ENCODE measurements at regions not wholly inside any gene's neighbourhood (a gene's known extent, or its start where the extent isn't known, plus 50 kb on each side); places are given as distances from the start of the nearest gene placed in this dataset.

- no TSS peak for BruUV-seq (replicated peaks)
- Histone ChIP-seq H3K4me2 (ENCODE audit: insufficient read depth, low read length) (no peak overlapping the region), H3K4me1 (ENCODE audit: control insufficient read depth, extremely low read depth, insufficient read depth, low read length) (peaks cover 8% of the 10 kb centered on the region), H3K36me3 (ENCODE audit: control insufficient read depth in 2 of 2, extremely low read depth in 1 of 2, insufficient read depth in 2 of 2, low read length in 2 of 2) (no peaks in the 10 kb centered on the region), H4K20me1 (replicated peaks; ENCODE audit: control insufficient read depth, extremely low read depth, insufficient read depth, low read length) (no peaks in the 10 kb centered on the region), H3K9me3 (replicated peaks; ENCODE audit: control insufficient read depth, insufficient read depth, low read length) (no peaks in the 10 kb centered on the region), H3K9ac (replicated peaks; ENCODE audit: extremely low read depth, insufficient read depth, low read length) (no peak overlapping the region), H3K79me2 (ENCODE audit: control insufficient read depth, insufficient read depth, low read length) (no peaks in the 10 kb centered on the region), H2AFZ (ENCODE audit: low read depth, low read length) (no peak overlapping the region), H3K4me3 (replicated peaks in 1 of 3; ENCODE audit: insufficient read depth in 1 of 3, low read depth in 1 of 3, low read length in 3 of 3) (no peak overlapping the region), H3K9me1 (replicated peaks; ENCODE audit: control insufficient read depth, extremely low read depth, insufficient read depth, low read length) (no peaks in the 10 kb centered on the region), H3K27me3 (ENCODE audit: control insufficient read depth in 2 of 2, insufficient read depth in 2 of 2, low read length in 2 of 2) (no peaks in the 10 kb centered on the region), H3K27ac (ENCODE audit: insufficient read depth, low read depth, low read length) (no peak overlapping the region)
- intact Hi-C loops (cut with micrococcal nuclease) (loop anchor here (10.0 kb wide), 2 partner anchors 341 to 491 kb away; no protein-coding TSS in a partner anchor), dilution Hi-C loops (cut with MboI; ENCODE audit: extremely low pct_ligation_motif_present, low sequenced_read_pairs) (no loop called here)
- TF ChIP-seq MYC (IDR thresholded peaks at IDR 0.05; ENCODE audit: low read depth, low read length), result no peak
- TF ChIP-seq POLR2A (IDR thresholded peaks at IDR 0.05; ENCODE audit: low read depth, low read length), result no peak
- TF ChIP-seq POLR2AphosphoS5 (IDR thresholded peaks at IDR 0.05; ENCODE audit: insufficient read depth, low read depth, low read length), result no peak
- no peak for TF ChIP-seq FOS (IDR thresholded peaks at IDR 0.05; ENCODE audit: borderline replicate concordance, insufficient read depth, low read length)
- TF ChIP-seq JUN (IDR thresholded peaks at IDR 0.05; ENCODE audit: borderline replicate concordance, insufficient read depth, insufficient read length, low read depth), result no peak
- TF ChIP-seq, protein P1, sequence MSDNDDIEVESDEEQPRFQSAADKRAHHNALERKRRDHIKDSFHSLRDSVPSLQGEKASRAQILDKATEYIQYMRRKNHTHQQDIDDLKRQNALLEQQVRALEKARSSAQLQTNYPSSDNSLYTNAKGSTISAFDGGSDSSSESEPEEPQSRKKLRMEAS (IDR thresholded peaks at IDR 0.05; ENCODE audit: insufficient read depth, insufficient read length), result no peak
- TF ChIP-seq GATA2 (IDR thresholded peaks at IDR 0.05; ENCODE audit: insufficient read depth, insufficient read length, low read depth, low read length), result no peak
- TF ChIP-seq CTCF (IDR thresholded peaks at IDR 0.05; ENCODE audit: extremely low read depth in 1 of 2, insufficient read depth in 1 of 2, low read depth in 1 of 2, low read length in 2 of 2), result no peak
- no peak for TF ChIP-seq EZH2 (IDR thresholded peaks at IDR 0.05; ENCODE audit: borderline replicate concordance, low read depth, low read length, severe bottlenecking)
- FAIRE-seq (no peak), DNase-seq (ENCODE audit: low read depth, low spot score) (no peak)
- ChIA-PET POLR2A (no interaction called here), CTCF (no interaction called here)
Observed at GRCh38 chr3:69454204-69454787, 68.4 kb upstream of the FRMD4B start.

Data from endothelial cell of umbilical vein (primary cell).